D721Med (cell line): ENCODE measurements at regions not wholly inside any gene's neighbourhood (a gene's known extent, or its start where the extent isn't known, plus 50 kb on each side); places are given as distances from the start of the nearest gene placed in this dataset.

ENCODE experiments used
- DNase-seq: peaks from one replicate; pipeline ENCODE4 v3.0.0; 2011; ENCODE audit warnings: low spot score; ENCODE audit not compliant: insufficient read length
- FAIRE-seq: peaks from 2 replicates; lab custom pipeline; 2011; peaks lifted over from hg19 to GRCh38; lab: Jason Lieb, UNC
- CTCF ChIP-seq: IDR thresholded peaks from 2 replicates; pipeline ENCODE4 v1.5.1; 2012; ENCODE audit warnings: mild to moderate bottlenecking, control low read depth; ENCODE audit not compliant: insufficient read depth; ENCODE audit errors: missing control alignments

DNA sequence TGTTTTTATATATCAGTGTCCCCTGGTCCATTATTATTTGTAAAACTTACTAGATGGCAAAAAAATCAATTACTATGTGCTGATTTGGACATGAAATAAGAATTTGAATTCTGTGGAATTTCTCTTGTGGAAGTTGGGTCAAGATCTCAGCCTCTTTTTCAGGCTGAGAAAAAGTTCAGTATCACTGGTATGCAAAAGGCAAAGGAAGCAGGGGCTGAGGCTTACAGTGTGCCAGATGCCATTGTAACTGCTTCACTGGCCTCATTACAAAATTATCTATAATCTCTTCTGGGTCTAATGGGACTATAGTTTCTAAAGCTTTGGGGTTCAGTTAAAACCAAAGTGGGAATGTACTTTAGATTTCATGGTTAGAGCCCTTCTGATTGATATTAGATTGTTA, 125.9 kb upstream of the SLC7A14 start:
- FAIRE-seq (no peak), DNase-seq (no peak)
- TF ChIP-seq CTCF = no peak

GRCh38 chr3:170709046-170709445, 123.2 kb upstream of the SLC7A14 start:
- no peak for DNase-seq
- FAIRE-seq = no peak
- TF ChIP-seq CTCF = no peak

DNA sequence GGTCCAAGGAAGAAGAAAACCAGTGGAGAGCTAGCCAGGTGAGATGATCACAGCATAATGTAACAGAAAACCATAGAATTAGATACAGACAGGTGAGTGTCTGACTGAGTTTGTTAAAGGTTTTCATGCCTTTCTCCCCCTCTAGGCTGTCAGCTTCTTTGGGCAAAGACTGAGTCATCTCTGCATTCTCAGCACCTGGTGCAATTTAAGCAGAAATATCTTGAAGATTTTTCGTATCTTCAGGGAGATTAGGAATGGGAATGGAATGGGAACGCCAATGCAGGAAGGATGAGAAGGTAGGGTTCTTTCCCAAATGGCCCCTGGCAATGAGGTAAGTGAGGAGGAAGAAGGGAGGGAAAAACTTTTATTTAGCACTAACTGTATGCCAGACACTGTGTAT, 122.0 kb upstream of the SLC7A14 start:
- DNase-seq = no peak
- no peak for TF ChIP-seq CTCF
- no peak for FAIRE-seq

DNA sequence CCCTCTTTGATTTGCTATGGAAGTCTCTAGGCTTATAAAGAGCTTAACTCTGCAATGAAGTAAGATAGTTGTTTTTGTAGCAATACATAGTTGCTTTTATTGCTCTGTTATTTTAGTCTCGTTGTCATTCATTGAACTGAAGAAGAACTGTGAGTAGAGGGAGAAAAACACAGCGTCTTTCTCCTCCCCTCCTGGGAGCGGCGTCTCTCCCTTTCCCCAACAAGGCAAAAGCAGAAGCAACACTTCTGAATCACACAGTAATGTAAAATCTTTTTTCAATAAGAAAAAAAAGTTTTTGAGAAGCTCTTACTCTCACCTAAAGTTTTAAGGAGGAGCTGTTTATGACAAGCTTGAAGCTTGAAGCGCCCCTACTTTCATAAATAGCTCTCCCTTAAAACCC, 119.3 kb upstream of the SLC7A14 start:
- DNase-seq (no peak), FAIRE-seq (no peak)
- no peak for TF ChIP-seq CTCF

GRCh38 chr3:170703121-170703588, 117.3 kb upstream of the SLC7A14 start:
- DNase-seq (no peak), FAIRE-seq (no peak)
- TF ChIP-seq CTCF = no peak

- TF ChIP-seq CTCF = no peak
- DNase-seq (no peak), FAIRE-seq (no peak)
Observed at GRCh38 chr3:170701696-170702678, 116.1 kb upstream of the SLC7A14 start.

DNA sequence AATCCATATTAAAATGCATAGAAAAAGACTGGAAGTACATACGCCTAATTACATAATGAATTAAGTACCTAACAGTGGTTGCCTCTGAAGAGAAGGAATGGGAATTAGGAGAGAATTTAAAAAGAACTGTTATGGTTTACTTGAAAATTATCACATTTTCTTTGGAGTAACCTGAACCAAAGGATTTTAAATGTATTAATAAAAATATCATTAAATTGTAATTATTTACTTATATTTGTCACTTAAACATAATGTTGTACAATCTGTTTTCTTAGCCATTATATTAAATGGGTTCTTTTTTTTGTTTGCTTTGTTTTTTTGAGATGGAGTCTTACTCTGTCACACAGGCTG, 114.2 kb upstream of the SLC7A14 start:
- FAIRE-seq (no peak), DNase-seq (no peak)
- TF ChIP-seq CTCF = no peak
